A673 (cell line): ENCODE measurements at regions not wholly inside any gene's neighbourhood (a gene's known extent, or its start where the extent isn't known, plus 50 kb on each side); places are given as distances from the start of the nearest gene placed in this dataset.

ENCODE experiments used
- CTCF ChIP-seq: fragments of 300-800, 200-600 bp; sonication (generic); conservative IDR thresholded peaks from 2 replicates; pipeline ENCODE4 v1.5.1; 2017; ENCODE audit warnings: low read depth, mild to moderate bottlenecking, antibody characterized with exemption, low read length, moderate library complexity, mixed read lengths
- EZH2 ChIP-seq: fragments of 200-600 bp; sonication (generic); IDR thresholded peaks from 2 replicates; pipeline ENCODE4 v1.6.1; 2017; ENCODE audit warnings: borderline replicate concordance, low read depth, mild to moderate bottlenecking, mixed read lengths, antibody characterized with exemption, low read length; ENCODE audit not compliant: poor library complexity, severe bottlenecking

GRCh38 chr15:31217566-31218270 lies 108.9 kb upstream of the KLF13 start:
- TF ChIP-seq EZH2 (no peak), CTCF (no peak)
